ENCODE measurements at regions not wholly inside any gene's neighbourhood (a gene's known extent, or its start where the extent isn't known, plus 50 kb on each side); places are given as distances from the start of the nearest gene placed in this dataset.
"Not testable (repeated sequence)": the region's sequence is repeated elsewhere in the genome, so short reads cannot be mapped to it uniquely, and the experiment has no call there.

DNA sequence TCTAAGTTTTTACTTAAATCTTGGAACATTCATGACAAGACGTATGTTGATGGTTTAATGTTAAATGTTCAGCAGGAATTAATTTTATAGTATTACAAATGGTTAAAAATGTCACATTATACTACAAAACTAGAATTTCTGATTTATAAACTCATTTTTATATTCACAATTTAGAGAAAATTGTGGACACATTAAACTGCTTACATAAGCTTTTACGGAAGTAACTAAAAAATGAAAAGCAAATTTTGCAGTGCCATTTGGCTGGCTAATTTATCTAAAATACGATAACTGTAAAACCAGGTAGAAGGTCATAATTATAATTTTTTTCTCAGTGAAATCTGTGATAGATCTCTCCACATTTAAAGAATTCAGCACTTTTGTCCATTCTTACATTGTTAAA is 190.2 kb upstream of the GPC6 start:
- H3K4me3 ChIP-seq (ENCODE audit: low read depth, low read length), result no peak overlapping the region
- TF ChIP-seq, protein P1, sequence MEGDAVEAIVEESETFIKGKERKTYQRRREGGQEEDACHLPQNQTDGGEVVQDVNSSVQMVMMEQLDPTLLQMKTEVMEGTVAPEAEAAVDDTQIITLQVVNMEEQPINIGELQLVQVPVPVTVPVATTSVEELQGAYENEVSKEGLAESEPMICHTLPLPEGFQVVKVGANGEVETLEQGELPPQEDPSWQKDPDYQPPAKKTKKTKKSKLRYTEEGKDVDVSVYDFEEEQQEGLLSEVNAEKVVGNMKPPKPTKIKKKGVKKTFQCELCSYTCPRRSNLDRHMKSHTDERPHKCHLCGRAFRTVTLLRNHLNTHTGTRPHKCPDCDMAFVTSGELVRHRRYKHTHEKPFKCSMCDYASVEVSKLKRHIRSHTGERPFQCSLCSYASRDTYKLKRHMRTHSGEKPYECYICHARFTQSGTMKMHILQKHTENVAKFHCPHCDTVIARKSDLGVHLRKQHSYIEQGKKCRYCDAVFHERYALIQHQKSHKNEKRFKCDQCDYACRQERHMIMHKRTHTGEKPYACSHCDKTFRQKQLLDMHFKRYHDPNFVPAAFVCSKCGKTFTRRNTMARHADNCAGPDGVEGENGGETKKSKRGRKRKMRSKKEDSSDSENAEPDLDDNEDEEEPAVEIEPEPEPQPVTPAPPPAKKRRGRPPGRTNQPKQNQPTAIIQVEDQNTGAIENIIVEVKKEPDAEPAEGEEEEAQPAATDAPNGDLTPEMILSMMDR (IDR thresholded peaks at IDR 0.05; ENCODE audit: control insufficient read depth, extremely low read depth, insufficient read depth), result no peak
- DNase-seq (ENCODE audit: low read depth), result no peak

DNA sequence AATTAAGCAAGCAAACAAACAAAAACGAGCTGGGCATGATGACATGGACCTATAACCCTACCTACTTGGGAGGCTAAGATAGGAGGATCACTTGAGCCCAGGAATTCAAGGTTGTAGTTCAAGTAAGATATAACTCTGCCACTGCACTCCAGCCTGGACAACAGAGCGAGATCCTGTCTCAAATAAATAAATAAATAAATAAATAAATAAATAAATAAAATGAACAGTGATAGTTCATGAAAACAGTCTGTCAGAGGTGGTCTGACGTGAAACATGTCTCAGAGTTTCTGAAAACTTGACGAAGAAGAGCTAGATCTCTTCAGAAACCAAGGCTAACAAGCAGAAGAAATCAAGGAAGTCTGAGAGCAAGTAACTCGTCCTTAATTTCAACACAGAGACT is 188.8 kb upstream of the GPC6 start:
- TF ChIP-seq, protein P1 (IDR thresholded peaks at IDR 0.05; ENCODE audit: control insufficient read depth, extremely low read depth, insufficient read depth), result no peak
- H3K4me3 ChIP-seq (ENCODE audit: low read depth, low read length), result no peak overlapping the region
- no peak for DNase-seq (ENCODE audit: low read depth)

DNA sequence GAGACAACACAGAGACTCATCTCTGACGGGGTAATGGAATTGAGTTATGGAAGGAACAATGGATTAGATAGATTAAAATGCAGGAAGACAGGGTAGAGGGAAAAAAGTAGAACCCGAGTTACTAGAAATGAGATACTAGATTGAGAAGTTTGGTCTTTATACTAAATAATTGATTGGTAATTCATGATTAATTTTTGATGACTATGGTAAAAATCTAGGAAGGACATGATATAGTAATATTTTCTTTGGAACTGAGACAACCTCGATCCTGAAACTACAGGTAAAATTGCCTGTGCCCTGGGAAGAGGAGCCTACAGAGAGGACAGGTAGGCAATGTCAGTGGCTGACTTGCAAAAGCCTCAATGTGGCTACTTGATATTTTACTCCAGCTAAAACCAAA is 188.4 kb upstream of the GPC6 start:
- no peak for DNase-seq (ENCODE audit: low read depth)
- TF ChIP-seq, protein P1 (IDR thresholded peaks at IDR 0.05; ENCODE audit: control insufficient read depth, extremely low read depth, insufficient read depth), result no peak

DNA sequence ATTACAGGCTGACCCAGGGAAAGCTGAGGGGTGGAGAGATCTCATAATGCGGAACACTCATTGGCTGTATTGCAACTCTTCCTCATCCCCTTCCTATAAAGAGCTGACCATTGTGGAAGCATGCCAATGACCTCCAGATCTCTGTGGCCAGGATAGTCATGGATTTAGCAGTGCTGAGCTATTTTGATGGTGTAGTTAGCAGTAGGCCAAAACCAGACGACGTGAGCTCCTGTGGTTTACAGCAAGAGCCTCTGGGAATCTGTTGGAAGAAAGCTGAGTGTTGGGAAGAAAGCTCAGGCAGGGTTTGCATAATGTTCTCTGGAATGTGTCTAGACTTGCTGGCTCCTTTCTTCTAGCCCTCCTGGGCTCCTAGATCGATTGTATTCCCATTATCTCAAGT is 187.5 kb upstream of the GPC6 start:
- DNase-seq (ENCODE audit: low read depth), result no peak
- H3K4me3 ChIP-seq (ENCODE audit: low read depth, low read length), result no peak overlapping the region
- TF ChIP-seq, protein P1 (IDR thresholded peaks at IDR 0.05; ENCODE audit: control insufficient read depth, extremely low read depth, insufficient read depth), result no peak

More for the DNA sequence above, 188.4 kb upstream of the GPC6 start:
- H3K4me3 ChIP-seq (ENCODE audit: low read depth, low read length), result no peak overlapping the region

DNA sequence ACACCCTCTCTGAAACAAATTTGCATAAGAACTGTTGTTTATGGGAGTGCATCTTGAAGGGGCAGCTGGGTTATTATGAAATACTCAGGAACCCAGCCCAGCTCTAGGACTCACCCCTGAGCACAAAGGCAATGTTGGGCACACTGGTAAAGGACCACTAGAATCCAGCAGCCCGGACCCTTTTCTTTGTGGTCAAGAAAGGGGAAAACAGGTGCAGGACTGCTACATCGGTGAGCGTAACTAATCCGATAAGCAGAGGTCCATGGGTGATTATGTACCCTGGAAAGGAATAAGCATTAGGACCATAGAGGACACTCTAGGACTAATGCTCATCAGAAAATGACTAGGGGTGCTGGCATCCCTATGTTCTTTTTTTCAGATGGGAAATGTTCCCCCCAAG is 185.0 kb upstream of the GPC6 start:
- not testable (repeated sequence) for DNase-seq (ENCODE audit: low read depth); H3K4me3 ChIP-seq (ENCODE audit: low read depth, low read length)

DNA sequence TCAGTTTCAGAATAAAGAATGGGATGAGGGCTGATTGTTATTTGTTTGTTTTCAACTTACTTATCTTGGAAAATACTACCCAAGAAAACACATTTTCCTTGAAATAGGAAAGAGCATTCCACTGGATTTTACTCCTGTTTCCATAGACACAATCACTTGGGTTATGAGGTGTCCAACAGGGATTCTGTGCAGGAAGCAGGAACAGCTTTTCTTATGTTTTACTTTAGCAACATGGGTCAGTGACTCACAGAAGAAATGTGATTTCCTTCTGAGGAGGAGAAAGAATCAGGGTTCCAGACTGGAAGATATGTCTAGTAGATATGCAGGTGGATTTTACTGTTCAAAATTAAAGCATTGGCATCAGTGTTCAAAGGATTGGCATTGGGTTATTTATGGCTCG is 180.8 kb upstream of the GPC6 start:
- no peak overlapping the region for H3K4me3 ChIP-seq (ENCODE audit: low read depth, low read length)
- TF ChIP-seq, protein P1 (IDR thresholded peaks at IDR 0.05; ENCODE audit: control insufficient read depth, extremely low read depth, insufficient read depth), result no peak
- no peak for DNase-seq (ENCODE audit: low read depth)

DNA sequence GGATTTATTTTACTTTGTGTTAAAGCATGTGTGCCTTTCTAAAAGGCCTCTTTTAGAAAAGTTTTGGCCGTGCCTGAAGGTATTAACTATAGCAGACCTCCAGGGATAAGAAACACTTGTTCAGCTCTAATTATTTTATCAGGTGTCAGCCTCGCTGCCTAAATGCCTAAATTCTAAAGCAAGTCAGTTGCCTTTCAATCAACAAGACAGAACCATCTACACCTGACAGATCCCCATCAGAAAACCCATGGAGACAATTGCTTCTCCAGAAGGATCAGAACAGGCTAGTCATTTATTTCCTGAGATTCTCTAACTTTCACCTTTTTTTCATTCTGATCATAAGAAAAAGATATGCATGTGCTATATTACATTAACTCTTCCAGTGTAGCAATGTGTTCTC is 171.4 kb upstream of the GPC6 start:
- DNase-seq (ENCODE audit: low read depth), result no peak
- TF ChIP-seq, protein P1 (IDR thresholded peaks at IDR 0.05; ENCODE audit: control insufficient read depth, extremely low read depth, insufficient read depth), result no peak

DNA sequence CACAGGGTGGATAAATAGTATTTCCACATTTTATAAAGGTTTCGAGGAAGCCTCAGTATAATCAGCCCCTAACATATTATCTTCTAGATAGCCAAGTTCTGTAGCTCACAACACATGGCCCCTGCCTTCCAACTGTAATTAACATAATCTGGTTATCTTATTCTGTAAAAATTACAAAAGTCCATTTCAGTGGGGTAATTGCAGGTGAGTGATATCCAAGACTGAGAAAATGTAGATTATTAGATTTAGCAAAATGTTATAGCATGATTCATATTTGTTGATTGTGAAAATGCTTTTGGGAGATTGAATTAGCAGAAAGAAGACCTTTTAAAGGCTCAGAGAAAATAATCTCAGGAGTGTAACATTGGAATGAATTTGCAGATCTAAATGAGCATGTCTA is 168.3 kb upstream of the GPC6 start:
- no peak overlapping the region for H3K4me3 ChIP-seq (ENCODE audit: low read depth, low read length)
- TF ChIP-seq, protein P1 (IDR thresholded peaks at IDR 0.05; ENCODE audit: control insufficient read depth, extremely low read depth, insufficient read depth), result no peak
- no peak for DNase-seq (ENCODE audit: low read depth)

More for the DNA sequence above, 171.4 kb upstream of the GPC6 start:
- no peak overlapping the region for H3K4me3 ChIP-seq (ENCODE audit: low read depth, low read length)

Measured in LNCaP clone FGC (cell line).